ENCODE measurements at regions not wholly inside any gene's neighbourhood (a gene's known extent, or its start where the extent isn't known, plus 50 kb on each side); places are given as distances from the start of the nearest gene placed in this dataset.

- FAIRE-seq, result no peak
Observed at GRCh38 chr11:15705891-15706290, 591.2 kb downstream of the INSC start.

GRCh38 chr11:15707194-15707593 lies 592.5 kb downstream of the INSC start:
- FAIRE-seq, result no peak

GRCh38 chr11:15707971-15708370 lies 593.2 kb downstream of the INSC start:
- no peak for FAIRE-seq

- no peak for FAIRE-seq
Observed at GRCh38 chr11:15710580-15711275, 596.0 kb downstream of the INSC start.

- no peak for FAIRE-seq
Observed at GRCh38 chr11:15711311-15711710, 596.6 kb downstream of the INSC start.

- FAIRE-seq, result no peak
Observed at GRCh38 chr11:15714641-15715399, 600.1 kb downstream of the INSC start.

GRCh38 chr11:15716550-15716949 lies 601.8 kb downstream of the INSC start:
- FAIRE-seq, result no peak

GRCh38 chr11:15720460-15720859 lies 605.7 kb downstream of the INSC start:
- no peak for FAIRE-seq

- no peak for FAIRE-seq
Observed at GRCh38 chr11:15723966-15724365, 609.2 kb downstream of the INSC start.

GRCh38 chr11:15724601-15725000 lies 609.9 kb downstream of the INSC start:
- no peak for FAIRE-seq

- no peak for FAIRE-seq
Observed at GRCh38 chr11:15725246-15725645, 610.5 kb downstream of the INSC start.

- FAIRE-seq, result no peak
Observed at GRCh38 chr11:15726221-15726746, 611.6 kb downstream of the INSC start.

- no peak for FAIRE-seq
Observed at GRCh38 chr11:15726893-15727519, 612.3 kb downstream of the INSC start.

- peak; percentile 54 for FAIRE-seq
Observed at GRCh38 chr11:15727520-15727914, 612.8 kb downstream of the INSC start.

GRCh38 chr11:15728207-15728606 lies 613.5 kb downstream of the INSC start:
- FAIRE-seq, result no peak

GRCh38 chr11:15730263-15730994 lies 615.7 kb downstream of the INSC start:
- FAIRE-seq, result no peak

- FAIRE-seq, result no peak
Observed at GRCh38 chr11:15730995-15731385, 616.3 kb downstream of the INSC start.

- FAIRE-seq, result no peak
Observed at GRCh38 chr11:15735706-15736105, 620.6 kb downstream of the SOX6 start.

GRCh38 chr11:15737320-15737719 lies 619.0 kb downstream of the SOX6 start:
- no peak for FAIRE-seq

GRCh38 chr11:15738931-15739330 lies 617.4 kb downstream of the SOX6 start:
- FAIRE-seq, result no peak

- FAIRE-seq, result no peak
Observed at GRCh38 chr11:15742626-15743519, 613.5 kb downstream of the SOX6 start.

GRCh38 chr11:15744693-15745092 lies 611.7 kb downstream of the SOX6 start:
- FAIRE-seq, result no peak
